K562 (cell line): ENCODE measurements at regions not wholly inside any gene's neighbourhood (a gene's known extent, or its start where the extent isn't known, plus 50 kb on each side); places are given as distances from the start of the nearest gene placed in this dataset.
"Not testable (repeated sequence)": the region's sequence is repeated elsewhere in the genome, so short reads cannot be mapped to it uniquely, and the experiment has no call there.

ENCODE experiments used
- ATAC-seq: fragments of 200-7000 bp; cut with Tn5 transposase; 3 replicates; pipeline ENCODE4 v1.9.1; 2020; ENCODE audit warnings: moderate library complexity
- BruUV-seq: library from RNA; stranded (reverse); fragments of 400-500 nt; replicated peaks from 2 replicates; lab custom pipeline; 2021; lab: Mats Ljungman, UMichigan
- CTCF ChIA-PET: fragments of 300-600 bp; formaldehyde crosslinking; extraction: SDS; loops from one replicate; lab custom pipeline; 2021; ENCODE audit warnings: low intra/inter-chr PET ratio; lab: Yijun Ruan, JAX
- POLR2A ChIA-PET: fragments of 300-600, 350-650 bp; sonication (Branson Sonifier 250); formaldehyde crosslinking; extraction: SDS; loops from one replicate; lab custom pipeline; 2021; ENCODE audit warnings: antibody characterized with exemption, inconsistent platforms; lab: Yijun Ruan, JAX
- DNase-seq, 4 experiments: peaks; one replicate each; pipeline versions ENCODE4 v3.0.0 to v3.0.0-alpha.2; 2011 to 2018; ENCODE audit warnings: low spot score in 3 of 4, mixed read lengths in 3 of 4; ENCODE audit errors: extremely low read depth in 1 of 4
- FAIRE-seq: peaks from 2 replicates; lab custom pipeline; 2011; peaks lifted over from hg19 to GRCh38; lab: Jason Lieb, UNC
- H2AFZ ChIP-seq: 2 replicates; pipeline ENCODE4 v1.6.0; 2011; ENCODE audit warnings: low read depth, low read length, control low read depth, inconsistent platforms
- H3K27ac ChIP-seq: fragments of 200-600 bp; 3 replicates; pipeline ENCODE4 v1.8.0; 2011; ENCODE audit warnings: low read depth, mild to moderate bottlenecking, control low read depth, inconsistent platforms, low read length, moderate library complexity, mixed read lengths; ENCODE audit errors: extremely low read depth
- H3K27me3 ChIP-seq, 2 experiments: fragments of 300-600 bp in 1 of 2; 2 replicates in 1 of 2; 3 replicates in 1 of 2; pipeline versions ENCODE4 v1.6.0 to v1.8.0; 2011; ENCODE audit warnings: inconsistent platforms in 2 of 2, low read length in 2 of 2, mild to moderate bottlenecking in 1 of 2, mixed read lengths in 1 of 2, moderate library complexity in 1 of 2; ENCODE audit not compliant: control insufficient read depth in 2 of 2, insufficient read depth in 2 of 2
- H3K36me3 ChIP-seq: fragments of 300-600 bp; 3 replicates; pipeline ENCODE4 v1.8.0; 2011; ENCODE audit warnings: mild to moderate bottlenecking, low read length, inconsistent platforms; ENCODE audit not compliant: control insufficient read depth, insufficient read depth
- H3K4me1 ChIP-seq, 2 experiments: fragments of 200-600 bp in 1 of 2; replicated peaks in 1 of 2; 2 replicates in 1 of 2; 3 replicates in 1 of 2; pipeline versions ENCODE4 v1.5.1 to v1.8.0; 2011; ENCODE audit warnings: inconsistent platforms in 2 of 2, low read length in 2 of 2, mild to moderate bottlenecking in 1 of 2, mixed read lengths in 1 of 2, moderate library complexity in 1 of 2; ENCODE audit not compliant: control insufficient read depth in 2 of 2, insufficient read depth in 2 of 2
- H3K4me2 ChIP-seq: 2 replicates; pipeline ENCODE4 v1.6.1; 2011; ENCODE audit warnings: low read length, control low read depth, inconsistent platforms, mixed read lengths; ENCODE audit not compliant: insufficient read depth
- H3K4me3 ChIP-seq: fragments of 200-600 bp; sonication (generic), shearing (Covaris generic); 2 replicates; pipeline ENCODE4 v1.5.1; 2016; ENCODE audit warnings: control low read depth, inconsistent platforms
- H3K79me2 ChIP-seq: fragments of 200-600 bp; 3 replicates; pipeline ENCODE4 v1.8.0; 2011; ENCODE audit warnings: low read length, inconsistent platforms; ENCODE audit not compliant: control insufficient read depth, insufficient read depth
- H3K9ac ChIP-seq, 2 experiments: 2 replicates each; pipeline versions ENCODE4 v1.6.0 to v1.6.1; 2011; ENCODE audit warnings: low read depth in 2 of 2, low read length in 2 of 2, control low read depth in 1 of 2, inconsistent platforms in 1 of 2, mild to moderate bottlenecking in 1 of 2, mixed read lengths in 1 of 2; ENCODE audit not compliant: insufficient read depth in 1 of 2
- H3K9me1 ChIP-seq: one replicate; pipeline ENCODE4 v1.6.0; 2011; ENCODE audit warnings: inconsistent platforms, mild to moderate bottlenecking, low read length, moderate library complexity; ENCODE audit not compliant: control insufficient read depth, insufficient read depth
- H3K9me3 ChIP-seq: replicated peaks from 2 replicates; pipeline ENCODE4 v1.5.1; 2011; ENCODE audit warnings: low read depth, low read length, inconsistent platforms; ENCODE audit not compliant: control insufficient read depth, insufficient read depth
- H4K20me1 ChIP-seq: replicated peaks from 2 replicates; pipeline ENCODE4 v1.6.1; 2011; ENCODE audit warnings: low read length, inconsistent platforms, mixed read lengths; ENCODE audit not compliant: control insufficient read depth, insufficient read depth
- WGBS: fragments of 100-300 bp; shearing (Covaris generic); methylation state at CpG from one replicate; pipeline ENCODE4 v1.1.6; 2016; ENCODE audit warnings: low coverage, mixed read lengths; ENCODE audit not compliant: insufficient coverage; ENCODE audit errors: missing lambda C conversion rate; 5-methylcytosine and 5-hydroxymethylcytosine counted together
- in situ Hi-C: fragments of 300-500 bp; cut with MboI; formaldehyde crosslinking; loops from 4 replicates; pipeline ENCODE4 v1.15.0; 2018; ENCODE audit warnings: inconsistent platforms, mixed read lengths
- intact Hi-C: fragments of 100-400 bp; cut with micrococcal nuclease; formaldehyde crosslinking; loops from 2 replicates; pipeline ENCODE4 v1.14.2; 2022

DNA sequence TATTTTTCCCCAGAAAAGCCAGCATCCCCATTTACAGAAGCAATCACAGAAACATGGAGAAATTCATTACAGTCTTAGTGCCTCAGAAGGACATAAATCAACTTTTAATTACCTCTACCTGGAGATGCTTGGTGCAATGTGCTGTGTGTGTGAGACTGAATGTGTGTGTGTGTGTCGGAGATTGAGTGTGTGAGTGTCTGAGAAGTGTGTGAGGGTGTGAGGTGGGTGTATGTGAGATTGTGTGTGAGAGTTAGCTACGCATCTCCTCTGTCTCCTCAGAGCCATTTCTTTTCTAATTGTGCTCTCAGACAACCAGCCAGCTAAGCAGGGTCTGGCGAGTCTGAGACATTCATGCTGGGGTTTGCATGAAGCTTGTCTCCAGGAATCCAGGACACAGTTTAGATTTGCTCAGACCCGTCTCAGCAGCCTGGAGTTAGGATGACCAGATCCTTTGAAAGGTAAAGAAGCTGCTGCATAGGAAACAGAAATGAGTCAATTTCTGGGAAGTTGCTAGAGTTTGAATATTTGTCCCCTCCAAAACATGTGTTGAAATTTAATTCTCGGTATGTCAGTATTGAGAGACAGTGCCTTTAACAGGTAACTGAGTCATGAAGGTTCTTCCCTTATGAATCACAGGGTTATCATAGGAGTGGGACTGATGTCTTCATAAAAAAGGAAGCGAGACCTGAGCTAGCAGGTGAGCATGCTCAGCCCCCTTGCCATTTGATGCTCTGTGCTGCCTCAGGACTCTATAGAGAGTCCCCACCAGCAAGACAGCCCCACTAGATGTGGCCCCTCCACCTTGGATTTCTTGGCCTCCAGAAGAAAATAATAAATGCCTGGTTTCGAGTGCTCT is 199.0 kb upstream of the PLGLB2 start:
- H3K36me3 ChIP-seq, CTCF ChIA-PET, BruUV-seq, H2AFZ ChIP-seq, H3K4me1 ChIP-seq, H3K79me2 ChIP-seq, POLR2A ChIA-PET, in situ Hi-C loops, H4K20me1 ChIP-seq, H3K9me1 ChIP-seq, H3K9me3 ChIP-seq, H3K9ac ChIP-seq, ATAC-seq, intact Hi-C loops, H3K27ac ChIP-seq, H3K4me2 ChIP-seq, H3K4me3 ChIP-seq, H3K27me3 ChIP-seq, DNase-seq: not testable (repeated sequence)
- 75% methylated on average over 2 of the region's 7 CpGs for WGBS
- FAIRE-seq, result peak; percentile 68

- FAIRE-seq, result peak; percentile 80
- peak; percentile 53 for ATAC-seq
- not testable (repeated sequence) for BruUV-seq
These were observed 198.2 kb upstream of the PLGLB2 start for GRCh38 chr2:87549561-87550202.

GRCh38 chr2:87554678-87555077 is 193.2 kb upstream of the PLGLB2 start:
- POLR2A ChIA-PET, in situ Hi-C loops, H3K27ac ChIP-seq, intact Hi-C loops, BruUV-seq, H3K9me1 ChIP-seq, H3K9me3 ChIP-seq, CTCF ChIA-PET, H2AFZ ChIP-seq, H4K20me1 ChIP-seq, DNase-seq, H3K4me1 ChIP-seq, H3K4me3 ChIP-seq, H3K36me3 ChIP-seq, H3K27me3 ChIP-seq, H3K9ac ChIP-seq, H3K79me2 ChIP-seq, H3K4me2 ChIP-seq: not testable (repeated sequence)
- FAIRE-seq (peak; percentile 65), ATAC-seq (peak; percentile 21; the same call in 1 of the 3 replicates)
- no CpG with 5 or more reads among the region's 4 CpGs for WGBS

More at GRCh38 chr2:87549561-87550202, 198.2 kb upstream of the PLGLB2 start:
- DNase-seq, H4K20me1 ChIP-seq, H3K4me2 ChIP-seq, H3K9me1 ChIP-seq, POLR2A ChIA-PET, H3K79me2 ChIP-seq, in situ Hi-C loops, H3K9ac ChIP-seq, H3K27ac ChIP-seq, H3K4me1 ChIP-seq, H3K27me3 ChIP-seq, H2AFZ ChIP-seq, H3K4me3 ChIP-seq, H3K36me3 ChIP-seq, CTCF ChIA-PET, intact Hi-C loops, H3K9me3 ChIP-seq: not testable (repeated sequence)
